ENCODE measurements at regions not wholly inside any gene's neighbourhood (a gene's known extent, or its start where the extent isn't known, plus 50 kb on each side); places are given as distances from the start of the nearest gene placed in this dataset.
"Not testable (repeated sequence)": the region's sequence is repeated elsewhere in the genome, so short reads cannot be mapped to it uniquely, and the experiment has no call there.

DNA sequence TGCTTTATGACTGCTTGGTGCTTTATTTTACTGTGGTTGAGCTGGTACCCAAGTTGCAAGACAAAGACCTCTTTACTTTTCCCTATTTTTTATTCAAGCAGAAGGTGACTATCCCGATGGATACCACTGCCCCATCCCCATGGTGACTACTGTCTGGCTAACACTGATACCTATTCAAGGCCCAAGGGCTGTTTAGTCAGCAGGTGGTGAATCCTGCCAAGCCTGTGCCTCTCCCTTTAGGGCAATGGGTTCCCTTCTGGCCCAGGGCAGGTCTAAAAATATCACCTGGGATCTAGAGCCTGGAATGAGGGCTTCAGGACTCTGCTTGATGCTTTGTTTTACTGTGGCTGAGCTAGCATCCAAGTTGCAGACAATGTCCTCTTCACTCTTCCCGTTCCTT, 510.0 kb upstream of the GRAMD2B start:
- TF ChIP-seq NR2F2 (IDR thresholded peaks at IDR 0.05) (no peak), ZBTB33 (IDR thresholded peaks at IDR 0.05) (no peak), RAD21 (IDR thresholded peaks at IDR 0.05) (no peak), RXRA (IDR thresholded peaks at IDR 0.05) (no peak), TAF1 (conservative IDR thresholded peaks at IDR 0.05) (no peak), CTCF (IDR thresholded peaks at IDR 0.05; ENCODE audit: low read depth, low read length, missing input control) (no peak), FOXA1 (IDR thresholded peaks at IDR 0.05) (no peak), MAX (IDR thresholded peaks at IDR 0.05) (no peak), HNF4G (IDR thresholded peaks at IDR 0.05) (no peak), YY1 (IDR thresholded peaks at IDR 0.05) (no peak), SP1 (IDR thresholded peaks at IDR 0.05) (no peak), JUND (IDR thresholded peaks at IDR 0.05) (no peak), GABPA (IDR thresholded peaks at IDR 0.05 in 1 of 2, conservative IDR thresholded peaks at IDR 0.05 in 1 of 2) (no peak)
- TF ChIP-seq, protein P1, sequence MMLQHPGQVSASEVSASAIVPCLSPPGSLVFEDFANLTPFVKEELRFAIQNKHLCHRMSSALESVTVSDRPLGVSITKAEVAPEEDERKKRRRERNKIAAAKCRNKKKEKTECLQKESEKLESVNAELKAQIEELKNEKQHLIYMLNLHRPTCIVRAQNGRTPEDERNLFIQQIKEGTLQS (IDR thresholded peaks at IDR 0.05): no peak
- 78% methylated on average over 2 of the region's 2 CpGs for WGBS
- H3K27me3 ChIP-seq (ENCODE audit: control insufficient read depth in 4 of 4, insufficient read depth in 4 of 4, low read length in 3 of 4): no peaks in the 10 kb centered on the region
- H3K36me3 ChIP-seq (ENCODE audit: control insufficient read depth in 4 of 4, insufficient read depth in 3 of 4, low read depth in 1 of 4, low read length in 3 of 4): no peaks in the 10 kb centered on the region
- no peaks in the 10 kb centered on the region for H3K4me1 ChIP-seq (ENCODE audit: control insufficient read depth in 4 of 4, insufficient read depth in 4 of 4, low read length in 3 of 4)
- no peak for DNase-seq (ENCODE audit: low spot score)
- H3K9me3 ChIP-seq (ENCODE audit: control insufficient read depth in 4 of 4, low read length in 3 of 4): no peaks in the 10 kb centered on the region
- no peak overlapping the region for H3K27ac ChIP-seq (ENCODE audit: low read depth in 1 of 2, low read length in 2 of 2)
- no peak overlapping the region for H3K9ac ChIP-seq (ENCODE audit: low read depth in 1 of 2, low read length in 2 of 2)
- no peak overlapping the region for H3K4me3 ChIP-seq (ENCODE audit: low read depth in 1 of 3, low read length in 3 of 3)

GRCh38 chr5:125914471-125914870, 508.7 kb upstream of the GRAMD2B start:
- no peaks in the 10 kb centered on the region for H3K36me3 ChIP-seq (ENCODE audit: control insufficient read depth in 4 of 4, insufficient read depth in 3 of 4, low read depth in 1 of 4, low read length in 3 of 4)
- H3K9me3 ChIP-seq (ENCODE audit: control insufficient read depth in 4 of 4, low read length in 3 of 4): no peaks in the 10 kb centered on the region
- TF ChIP-seq YY1 (IDR thresholded peaks at IDR 0.05): no peak
- TF ChIP-seq HNF4A (conservative IDR thresholded peaks at IDR 0.05): no peak
- TF ChIP-seq TAF1 (conservative IDR thresholded peaks at IDR 0.05): no peak
- TF ChIP-seq, protein P1 (IDR thresholded peaks at IDR 0.05): no peak
- TF ChIP-seq, protein P2, sequence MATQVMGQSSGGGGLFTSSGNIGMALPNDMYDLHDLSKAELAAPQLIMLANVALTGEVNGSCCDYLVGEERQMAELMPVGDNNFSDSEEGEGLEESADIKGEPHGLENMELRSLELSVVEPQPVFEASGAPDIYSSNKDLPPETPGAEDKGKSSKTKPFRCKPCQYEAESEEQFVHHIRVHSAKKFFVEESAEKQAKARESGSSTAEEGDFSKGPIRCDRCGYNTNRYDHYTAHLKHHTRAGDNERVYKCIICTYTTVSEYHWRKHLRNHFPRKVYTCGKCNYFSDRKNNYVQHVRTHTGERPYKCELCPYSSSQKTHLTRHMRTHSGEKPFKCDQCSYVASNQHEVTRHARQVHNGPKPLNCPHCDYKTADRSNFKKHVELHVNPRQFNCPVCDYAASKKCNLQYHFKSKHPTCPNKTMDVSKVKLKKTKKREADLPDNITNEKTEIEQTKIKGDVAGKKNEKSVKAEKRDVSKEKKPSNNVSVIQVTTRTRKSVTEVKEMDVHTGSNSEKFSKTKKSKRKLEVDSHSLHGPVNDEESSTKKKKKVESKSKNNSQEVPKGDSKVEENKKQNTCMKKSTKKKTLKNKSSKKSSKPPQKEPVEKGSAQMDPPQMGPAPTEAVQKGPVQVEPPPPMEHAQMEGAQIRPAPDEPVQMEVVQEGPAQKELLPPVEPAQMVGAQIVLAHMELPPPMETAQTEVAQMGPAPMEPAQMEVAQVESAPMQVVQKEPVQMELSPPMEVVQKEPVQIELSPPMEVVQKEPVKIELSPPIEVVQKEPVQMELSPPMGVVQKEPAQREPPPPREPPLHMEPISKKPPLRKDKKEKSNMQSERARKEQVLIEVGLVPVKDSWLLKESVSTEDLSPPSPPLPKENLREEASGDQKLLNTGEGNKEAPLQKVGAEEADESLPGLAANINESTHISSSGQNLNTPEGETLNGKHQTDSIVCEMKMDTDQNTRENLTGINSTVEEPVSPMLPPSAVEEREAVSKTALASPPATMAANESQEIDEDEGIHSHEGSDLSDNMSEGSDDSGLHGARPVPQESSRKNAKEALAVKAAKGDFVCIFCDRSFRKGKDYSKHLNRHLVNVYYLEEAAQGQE (IDR thresholded peaks at IDR 0.05): no peak
- TF ChIP-seq NR2F2 (IDR thresholded peaks at IDR 0.05): no peak
- TF ChIP-seq GABPA (IDR thresholded peaks at IDR 0.05 in 1 of 2, conservative IDR thresholded peaks at IDR 0.05 in 1 of 2): no peak
- TF ChIP-seq JUND (IDR thresholded peaks at IDR 0.05): no peak
- no peak for TF ChIP-seq FOXA1 (IDR thresholded peaks at IDR 0.05)
- TF ChIP-seq MAX (IDR thresholded peaks at IDR 0.05): no peak
- TF ChIP-seq RXRA (IDR thresholded peaks at IDR 0.05): no peak
- no peak for TF ChIP-seq HNF4G (IDR thresholded peaks at IDR 0.05)
- TF ChIP-seq RAD21 (IDR thresholded peaks at IDR 0.05): no peak
- TF ChIP-seq ZBTB33 (IDR thresholded peaks at IDR 0.05): no peak
- H3K27ac ChIP-seq (ENCODE audit: low read depth in 1 of 2, low read length in 2 of 2): no peak overlapping the region
- 84% methylated on average over 3 of the region's 3 CpGs for WGBS
- H3K4me3 ChIP-seq (ENCODE audit: low read depth in 1 of 3, low read length in 3 of 3): no peak overlapping the region
- H3K9ac ChIP-seq (ENCODE audit: low read depth in 1 of 2, low read length in 2 of 2): no peak overlapping the region
- H3K4me1 ChIP-seq (ENCODE audit: control insufficient read depth in 4 of 4, insufficient read depth in 4 of 4, low read length in 3 of 4): no peaks in the 10 kb centered on the region
- DNase-seq (ENCODE audit: low spot score): no peak
- H3K27me3 ChIP-seq (ENCODE audit: control insufficient read depth in 4 of 4, insufficient read depth in 4 of 4, low read length in 3 of 4): no peaks in the 10 kb centered on the region

DNA sequence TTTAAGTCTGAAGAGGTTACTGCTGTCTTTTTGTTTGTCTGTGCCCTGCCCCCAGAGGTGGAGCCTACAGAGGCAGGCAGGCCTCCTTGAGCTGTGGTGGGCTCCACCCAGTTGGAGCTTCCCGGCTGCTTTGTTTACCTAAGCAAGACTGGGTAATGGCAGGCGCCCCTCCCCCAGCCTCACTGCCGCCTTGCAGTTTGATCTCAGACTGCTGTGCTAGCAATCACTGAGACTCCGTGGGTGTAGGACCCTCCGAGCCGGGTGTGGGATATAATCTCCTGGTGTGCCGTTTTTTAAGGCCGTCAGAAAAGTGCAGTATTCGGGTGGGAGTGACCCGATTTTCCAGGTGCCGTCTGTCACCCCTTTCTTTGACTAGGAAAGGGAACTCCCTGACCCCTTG, 499.3 kb upstream of the GRAMD2B start:
- DNase-seq (ENCODE audit: low spot score); H3K4me3 ChIP-seq (ENCODE audit: low read depth in 1 of 3, low read length in 3 of 3); H3K27me3 ChIP-seq (ENCODE audit: control insufficient read depth in 4 of 4, insufficient read depth in 4 of 4, low read length in 3 of 4); H3K36me3 ChIP-seq (ENCODE audit: control insufficient read depth in 4 of 4, insufficient read depth in 3 of 4, low read depth in 1 of 4, low read length in 3 of 4); H3K4me1 ChIP-seq (ENCODE audit: control insufficient read depth in 4 of 4, insufficient read depth in 4 of 4, low read length in 3 of 4); H3K27ac ChIP-seq (ENCODE audit: low read depth in 1 of 2, low read length in 2 of 2); H3K9ac ChIP-seq (ENCODE audit: low read depth in 1 of 2, low read length in 2 of 2); H3K9me3 ChIP-seq (ENCODE audit: control insufficient read depth in 4 of 4, low read length in 3 of 4): not testable (repeated sequence)
- 87% methylated on average over 11 of the region's 11 CpGs for WGBS

Data from liver (tissue), 8 donors.